NCI-H2196 (cell line): ENCODE measurements at regions not wholly inside any gene's neighbourhood (a gene's known extent, or its start where the extent isn't known, plus 50 kb on each side); places are given as distances from the start of the nearest gene placed in this dataset.
"Not testable (repeated sequence)": the region's sequence is repeated elsewhere in the genome, so short reads cannot be mapped to it uniquely, and the experiment has no call there.

Source experiments
- DNase-seq: peaks from one replicate; lab custom pipeline; 2025; ENCODE audit not compliant: unreplicated experiment; lab: John Stamatoyannopoulos, UW

GRCh38 chr3:109982201-109982600 is 644.9 kb upstream of the DPPA4 start:
- no peak for DNase-seq

- DNase-seq, result no peak
Observed at GRCh38 chr3:109984976-109985375, 647.6 kb upstream of the DPPA4 start.

- no peak for DNase-seq
Observed at GRCh38 chr3:109985943-109986555, 648.7 kb upstream of the DPPA4 start.

- DNase-seq, result no peak
Observed at GRCh38 chr3:109994853-109995252, 657.5 kb upstream of the DPPA4 start.

GRCh38 chr3:109995377-109995776 is 658.0 kb upstream of the DPPA4 start:
- DNase-seq, result no peak

GRCh38 chr3:110001905-110002304 is 664.6 kb upstream of the DPPA4 start:
- not testable (repeated sequence) for DNase-seq

GRCh38 chr3:110006913-110007312 is 669.6 kb upstream of the DPPA4 start:
- DNase-seq, result no peak

- DNase-seq, result no peak
Observed at GRCh38 chr3:110015231-110015963, 678.1 kb upstream of the DPPA4 start.

- no peak for DNase-seq
Observed at GRCh38 chr3:110016235-110016815, 679.0 kb upstream of the DPPA4 start.

- DNase-seq, result no peak
Observed at GRCh38 chr3:110017304-110017703, 680.0 kb upstream of the DPPA4 start.

GRCh38 chr3:110021659-110022058 is 684.3 kb upstream of the DPPA4 start:
- no peak for DNase-seq

GRCh38 chr3:110023022-110023421 is 685.7 kb upstream of the DPPA4 start:
- not testable (repeated sequence) for DNase-seq

GRCh38 chr3:110026421-110026820 is 689.1 kb upstream of the DPPA4 start:
- no peak for DNase-seq

GRCh38 chr3:110027446-110028080 is 690.2 kb upstream of the DPPA4 start:
- DNase-seq, result no peak

GRCh38 chr3:110031975-110032374 is 694.6 kb upstream of the DPPA4 start:
- DNase-seq, result no peak

- no peak for DNase-seq
Observed at GRCh38 chr3:110059431-110059830, 722.1 kb upstream of the DPPA4 start.

- DNase-seq, result no peak
Observed at GRCh38 chr3:110062716-110063115, 725.4 kb upstream of the DPPA4 start.

- no peak for DNase-seq
Observed at GRCh38 chr3:110063178-110063577, 725.8 kb upstream of the DPPA4 start.

- DNase-seq, result no peak
Observed at GRCh38 chr3:110066206-110066605, 728.9 kb upstream of the DPPA4 start.

GRCh38 chr3:110067527-110067926 is 730.2 kb upstream of the DPPA4 start:
- no peak for DNase-seq

GRCh38 chr3:110069761-110070160 is 732.4 kb upstream of the DPPA4 start:
- no peak for DNase-seq
